Fibroblast of lung (primary cell): ENCODE measurements at regions not wholly inside any gene's neighbourhood (a gene's known extent, or its start where the extent isn't known, plus 50 kb on each side); places are given as distances from the start of the nearest gene placed in this dataset.

Experiments used
- EZH2 ChIP-seq: IDR thresholded peaks from 2 replicates; pipeline ENCODE4 v1.5.1; 2012; ENCODE audit warnings: low read length, control low read depth, mild to moderate bottlenecking; ENCODE audit errors: missing control alignments
- TF ChIP-seq, protein P1 (sequence below), 2 donors: IDR thresholded peaks in 1 of 2; conservative IDR thresholded peaks in 1 of 2; 1 replicate in 1 of 2; 2 replicates in 1 of 2; pipeline ENCODE4 v1.5.1; 2011 to 2012; ENCODE audit warnings: low read length in 2 of 2, control low read depth in 1 of 2, inconsistent platforms in 1 of 2, low read depth in 1 of 2, mild to moderate bottlenecking in 1 of 2

GRCh38 chr9:89714321-89714720 lies 109.5 kb downstream of the GADD45G start:
- TF ChIP-seq, protein P1, sequence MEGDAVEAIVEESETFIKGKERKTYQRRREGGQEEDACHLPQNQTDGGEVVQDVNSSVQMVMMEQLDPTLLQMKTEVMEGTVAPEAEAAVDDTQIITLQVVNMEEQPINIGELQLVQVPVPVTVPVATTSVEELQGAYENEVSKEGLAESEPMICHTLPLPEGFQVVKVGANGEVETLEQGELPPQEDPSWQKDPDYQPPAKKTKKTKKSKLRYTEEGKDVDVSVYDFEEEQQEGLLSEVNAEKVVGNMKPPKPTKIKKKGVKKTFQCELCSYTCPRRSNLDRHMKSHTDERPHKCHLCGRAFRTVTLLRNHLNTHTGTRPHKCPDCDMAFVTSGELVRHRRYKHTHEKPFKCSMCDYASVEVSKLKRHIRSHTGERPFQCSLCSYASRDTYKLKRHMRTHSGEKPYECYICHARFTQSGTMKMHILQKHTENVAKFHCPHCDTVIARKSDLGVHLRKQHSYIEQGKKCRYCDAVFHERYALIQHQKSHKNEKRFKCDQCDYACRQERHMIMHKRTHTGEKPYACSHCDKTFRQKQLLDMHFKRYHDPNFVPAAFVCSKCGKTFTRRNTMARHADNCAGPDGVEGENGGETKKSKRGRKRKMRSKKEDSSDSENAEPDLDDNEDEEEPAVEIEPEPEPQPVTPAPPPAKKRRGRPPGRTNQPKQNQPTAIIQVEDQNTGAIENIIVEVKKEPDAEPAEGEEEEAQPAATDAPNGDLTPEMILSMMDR (conservative IDR thresholded peaks at IDR 0.05 in 1 of 2, IDR thresholded peaks at IDR 0.05 in 1 of 2; ENCODE audit: low read depth in 1 of 2, low read length in 2 of 2), result no peak
- TF ChIP-seq EZH2, result no peak
